Left lung (tissue), 4 donors: ENCODE measurements at regions not wholly inside any gene's neighbourhood (a gene's known extent, or its start where the extent isn't known, plus 50 kb on each side); places are given as distances from the start of the nearest gene placed in this dataset.

Source experiments
- ATAC-seq: fragments of 200-7000 bp; cut with Tn5 transposase; one replicate; pipeline ENCODE4 v1.9.1; 2020; ENCODE audit warnings: moderate library complexity
- DNase-seq, 4 donors: peaks; one replicate each; pipeline ENCODE4 v3.0.0-alpha.2; 2013 to 2020
- H3K27ac ChIP-seq, 2 donors: fragments of 200-600 bp; sonication (generic) in 1 of 2; one replicate each; pipeline versions ENCODE4 v1.5.0 to v1.8.0; 2020 to 2021
- H3K27me3 ChIP-seq, 2 donors: fragments of 200-600 bp; sonication (generic) in 1 of 2; one replicate each; pipeline versions ENCODE4 v1.5.0 to v1.8.0; 2020 to 2021
- H3K36me3 ChIP-seq, 2 donors: fragments of 200-600 bp; sonication (generic) in 1 of 2; one replicate each; pipeline versions ENCODE4 v1.5.0 to v1.8.0; 2020 to 2021
- H3K4me1 ChIP-seq, 2 donors: fragments of 200-600 bp; one replicate each; pipeline ENCODE4 v1.8.0; 2021
- H3K4me3 ChIP-seq, 2 donors: fragments of 200-600 bp; sonication (generic) in 1 of 2; one replicate each; pipeline versions ENCODE4 v1.5.0 to v1.8.0; 2020 to 2021; ENCODE audit warnings: mild to moderate bottlenecking in 1 of 2
- H3K9me3 ChIP-seq, 2 donors: fragments of 200-600 bp; sonication (generic) in 1 of 2; one replicate each; pipeline versions ENCODE4 v1.5.0 to v1.8.0; 2020 to 2021
- intact Hi-C, 2 donors: fragments of 100-400 bp; cut with DNase I; formaldehyde crosslinking; loops; one replicate each; pipeline versions ENCODE4 v1.11.2 to v1.14.2; 2022
- TF ChIP-seq, protein P1 (sequence below), 2 donors: fragments of 200-600 bp; sonication (generic) in 1 of 2; IDR thresholded peaks; one replicate each; pipeline versions ENCODE4 v1.5.0 to v1.8.0; 2021; ENCODE audit warnings: antibody characterized with exemption in 2 of 2
- donor health status: DM: no; HTN: yes; CAD: no.
- donor health status: DM: no; HTN: no; CAD: no.

DNA sequence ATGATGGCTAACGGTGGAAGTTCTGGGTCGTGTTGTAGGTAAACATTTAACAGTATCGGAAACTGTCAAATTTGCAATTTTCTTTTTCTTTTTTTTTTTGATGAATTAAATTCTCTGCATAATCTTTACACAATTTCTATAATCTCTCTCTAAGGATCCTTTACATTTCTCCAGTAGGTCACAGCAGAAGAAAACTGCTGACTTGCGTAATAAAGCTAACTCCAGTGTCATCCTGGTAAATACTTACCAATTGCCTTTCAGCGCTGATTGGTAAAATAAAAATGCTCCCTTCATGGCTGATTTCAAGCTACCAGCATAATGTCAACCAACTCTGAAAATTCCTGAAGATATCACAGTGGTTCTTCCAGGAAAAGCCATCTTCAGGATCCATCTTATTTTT lies 510.5 kb upstream of the ATXN8OS start:
- TF ChIP-seq, protein P1, sequence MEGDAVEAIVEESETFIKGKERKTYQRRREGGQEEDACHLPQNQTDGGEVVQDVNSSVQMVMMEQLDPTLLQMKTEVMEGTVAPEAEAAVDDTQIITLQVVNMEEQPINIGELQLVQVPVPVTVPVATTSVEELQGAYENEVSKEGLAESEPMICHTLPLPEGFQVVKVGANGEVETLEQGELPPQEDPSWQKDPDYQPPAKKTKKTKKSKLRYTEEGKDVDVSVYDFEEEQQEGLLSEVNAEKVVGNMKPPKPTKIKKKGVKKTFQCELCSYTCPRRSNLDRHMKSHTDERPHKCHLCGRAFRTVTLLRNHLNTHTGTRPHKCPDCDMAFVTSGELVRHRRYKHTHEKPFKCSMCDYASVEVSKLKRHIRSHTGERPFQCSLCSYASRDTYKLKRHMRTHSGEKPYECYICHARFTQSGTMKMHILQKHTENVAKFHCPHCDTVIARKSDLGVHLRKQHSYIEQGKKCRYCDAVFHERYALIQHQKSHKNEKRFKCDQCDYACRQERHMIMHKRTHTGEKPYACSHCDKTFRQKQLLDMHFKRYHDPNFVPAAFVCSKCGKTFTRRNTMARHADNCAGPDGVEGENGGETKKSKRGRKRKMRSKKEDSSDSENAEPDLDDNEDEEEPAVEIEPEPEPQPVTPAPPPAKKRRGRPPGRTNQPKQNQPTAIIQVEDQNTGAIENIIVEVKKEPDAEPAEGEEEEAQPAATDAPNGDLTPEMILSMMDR (IDR thresholded peaks at IDR 0.05) = no peak
- DNase-seq (no peak), ATAC-seq (no peak)
- no peaks in the 10 kb centered on the region for H3K36me3 ChIP-seq
- no peaks in the 10 kb centered on the region for H3K9me3 ChIP-seq
- intact Hi-C loops = no loop called here
- no peak overlapping the region for H3K4me3 ChIP-seq
- H3K4me1 ChIP-seq = no peaks in the 10 kb centered on the region
- no peak overlapping the region for H3K27ac ChIP-seq
- no peaks in the 10 kb centered on the region for H3K27me3 ChIP-seq

DNA sequence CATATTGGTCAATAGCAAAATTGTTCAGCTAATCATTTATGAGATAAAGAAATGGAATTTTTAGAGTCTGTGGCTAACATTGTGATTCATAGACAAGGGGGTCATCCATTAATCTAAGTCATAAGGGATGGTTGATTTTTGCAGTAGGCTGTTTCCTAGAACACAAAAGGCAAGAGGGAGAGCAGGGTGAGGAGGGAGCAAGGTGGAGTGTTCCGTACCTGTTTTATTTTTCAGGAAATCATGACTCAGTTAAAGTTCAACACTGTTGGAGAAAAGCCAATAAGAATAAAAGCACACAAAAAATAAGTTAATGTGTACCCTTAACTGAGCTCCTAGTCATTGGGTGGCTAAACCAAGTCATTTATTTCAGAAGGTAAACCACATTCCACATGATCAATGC lies 512.4 kb upstream of the ATXN8OS start:
- H3K36me3 ChIP-seq = no peaks in the 10 kb centered on the region
- H3K27ac ChIP-seq = no peak overlapping the region
- no peak for ATAC-seq
- intact Hi-C loops = no loop called here
- H3K4me3 ChIP-seq = no peak overlapping the region
- no peaks in the 10 kb centered on the region for H3K9me3 ChIP-seq
- DNase-seq = no peak
- TF ChIP-seq, protein P1 (IDR thresholded peaks at IDR 0.05) = no peak
- H3K4me1 ChIP-seq = no peaks in the 10 kb centered on the region
- H3K27me3 ChIP-seq = no peaks in the 10 kb centered on the region

DNA sequence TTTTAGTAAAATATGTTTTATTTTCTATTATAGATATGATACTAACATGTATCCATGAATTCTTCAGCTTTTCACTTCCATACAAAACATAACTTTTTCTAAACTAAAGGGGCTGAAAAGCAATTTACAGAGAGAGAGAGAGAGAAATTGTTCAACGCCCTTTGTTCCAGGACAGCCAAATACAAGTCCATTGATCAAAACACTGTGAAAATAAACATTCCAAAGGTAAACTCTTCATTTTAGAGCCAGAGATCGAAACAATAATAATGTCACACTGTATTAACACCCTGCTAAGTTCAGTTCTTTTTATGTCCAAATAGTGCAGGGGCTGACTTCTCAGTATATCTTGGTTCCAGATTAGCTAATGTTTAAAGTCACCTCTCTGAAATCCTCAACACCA lies 516.2 kb upstream of the ATXN8OS start:
- no peak overlapping the region for H3K4me3 ChIP-seq
- ATAC-seq = no peak
- H3K36me3 ChIP-seq = no peaks in the 10 kb centered on the region
- no peak overlapping the region for H3K27ac ChIP-seq
- H3K9me3 ChIP-seq = no peaks in the 10 kb centered on the region
- TF ChIP-seq, protein P1 (IDR thresholded peaks at IDR 0.05) = no peak
- H3K4me1 ChIP-seq = no peaks in the 10 kb centered on the region
- no peaks in the 10 kb centered on the region for H3K27me3 ChIP-seq
- intact Hi-C loops = no loop called here
- no peak for DNase-seq

DNA sequence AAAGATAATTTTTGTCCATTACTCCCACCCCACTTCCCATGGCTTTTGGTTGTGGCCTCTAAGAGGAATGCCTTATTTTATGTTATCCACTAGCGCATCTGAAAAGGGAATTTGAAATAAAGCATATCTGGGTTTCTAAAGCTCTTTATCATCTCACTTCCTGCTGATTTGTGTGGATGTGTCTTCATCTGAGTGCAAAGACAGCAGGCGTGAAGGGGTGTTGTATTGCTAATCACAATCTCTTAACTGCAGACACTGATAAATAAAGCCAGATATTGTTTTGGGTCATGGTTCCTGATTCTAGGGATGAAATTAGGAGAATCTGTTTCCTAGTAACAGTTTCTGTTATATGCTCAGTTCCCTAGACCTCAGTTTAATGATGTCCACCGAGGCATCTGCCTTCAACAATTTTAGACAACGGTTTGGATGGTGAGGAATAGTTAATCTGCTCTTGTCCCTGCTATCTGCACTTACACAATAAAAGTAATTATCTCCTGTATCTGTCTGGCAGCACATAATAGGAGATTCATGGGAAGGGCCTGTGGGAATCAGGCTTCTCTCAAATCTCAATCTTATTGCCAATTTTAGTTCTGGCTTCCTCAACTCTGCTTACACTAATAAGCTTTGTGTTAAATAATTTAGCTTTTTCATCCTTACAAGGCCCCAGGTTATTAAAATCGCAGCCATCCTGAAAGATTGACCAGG lies 517.9 kb upstream of the ATXN8OS start:
- H3K27ac ChIP-seq = no peak overlapping the region
- TF ChIP-seq, protein P1 (IDR thresholded peaks at IDR 0.05) = no peak
- no peak overlapping the region for H3K4me3 ChIP-seq
- no peak for ATAC-seq
- no peaks in the 10 kb centered on the region for H3K4me1 ChIP-seq
- H3K36me3 ChIP-seq = no peaks in the 10 kb centered on the region
- no peaks in the 10 kb centered on the region for H3K9me3 ChIP-seq
- intact Hi-C loops = no loop called here
- H3K27me3 ChIP-seq = no peaks in the 10 kb centered on the region
- no peak for DNase-seq

DNA sequence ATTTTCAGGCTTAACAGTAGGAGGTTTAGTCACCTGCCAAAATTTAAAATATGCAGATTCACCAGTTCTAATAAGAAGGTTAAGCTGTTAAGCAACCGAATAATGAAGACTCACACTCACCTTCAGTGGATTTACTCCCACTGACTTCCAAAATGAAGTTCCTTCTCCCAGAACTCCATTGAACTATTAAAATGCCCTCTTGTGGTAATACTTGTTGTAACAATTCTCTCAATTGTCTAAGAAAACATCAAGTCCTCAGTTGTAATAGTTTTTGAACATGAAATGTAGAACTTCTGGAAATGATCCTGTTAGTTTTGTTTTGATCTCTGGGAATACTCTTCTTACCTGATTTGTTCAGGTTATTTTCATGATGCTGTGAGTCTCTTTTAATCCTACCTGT lies 522.0 kb upstream of the ATXN8OS start:
- intact Hi-C loops = no loop called here
- Histone ChIP-seq H3K4me3 (no peak overlapping the region), H3K27ac (no peak overlapping the region), H3K9me3 (no peaks in the 10 kb centered on the region), H3K36me3 (no peaks in the 10 kb centered on the region), H3K27me3 (no peaks in the 10 kb centered on the region), H3K4me1 (no peaks in the 10 kb centered on the region)
- no peak for ATAC-seq
- TF ChIP-seq, protein P1 (IDR thresholded peaks at IDR 0.05) = no peak
- no peak for DNase-seq
